ENCODE measurements at regions not wholly inside any gene's neighbourhood (a gene's known extent, or its start where the extent isn't known, plus 50 kb on each side); places are given as distances from the start of the nearest gene placed in this dataset.

DNA sequence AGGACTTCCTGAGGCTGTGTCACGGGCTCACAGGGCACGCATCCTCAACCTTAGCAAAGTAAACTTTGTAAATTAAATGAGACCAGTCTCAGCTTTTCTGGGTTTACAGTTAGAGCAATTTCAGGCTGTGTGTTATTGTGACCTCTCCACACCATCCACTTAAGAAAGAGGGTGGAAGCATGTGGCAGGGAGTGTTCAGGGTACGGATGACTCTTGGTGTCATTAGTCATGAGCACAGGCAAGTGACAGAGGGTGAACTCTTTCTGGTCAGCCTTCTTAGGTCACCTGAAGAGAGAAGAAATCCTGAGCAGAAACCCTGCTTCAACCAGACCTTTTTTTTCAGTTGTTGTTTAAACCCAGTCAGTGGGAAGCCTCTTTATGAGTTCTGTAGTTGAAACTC lies 207.9 kb downstream of the ICOS start:
- Histone ChIP-seq H3K14ac (ENCODE audit: insufficient read depth, low read length) (no peak overlapping the region), H2AK5ac (ENCODE audit: insufficient read length, low read length) (no peak overlapping the region), H3K23ac (ENCODE audit: insufficient read length, low read depth, low read length) (no peak overlapping the region), H3K56ac (ENCODE audit: insufficient read length, low read depth, low read length) (no peak overlapping the region), H4K91ac (ENCODE audit: insufficient read length, low read depth, low read length) (no peak overlapping the region), H4K5ac (ENCODE audit: insufficient read length, low read depth, low read length) (no peak overlapping the region), H3K9ac (ENCODE audit: extremely low read depth, insufficient read length, low read length) (no peak overlapping the region), H3K4me2 (ENCODE audit: insufficient read depth, insufficient read length, low read length) (no peak overlapping the region), H4K20me1 (ENCODE audit: control insufficient read depth, insufficient read depth, insufficient read length) (no peaks in the 10 kb centered on the region), H2AFZ (ENCODE audit: low read length) (no peak overlapping the region), H3K9me3 (ENCODE audit: control insufficient read depth, low read depth, low read length) (no peaks in the 10 kb centered on the region), H3K4ac (ENCODE audit: low read depth, low read length) (no peak overlapping the region), H2BK15ac (ENCODE audit: low read depth, low read length) (no peak overlapping the region), H3K27me3 (ENCODE audit: insufficient read depth, low read length) (no peaks in the 10 kb centered on the region), H3K79me2 (ENCODE audit: insufficient read depth, low read length) (no peaks in the 10 kb centered on the region), H3T11ph (ENCODE audit: low read length) (no peak overlapping the region), H4K8ac (replicated peaks; ENCODE audit: insufficient read length, low read depth, low read length) (no peak overlapping the region), H3K23me2 (ENCODE audit: insufficient read length, low read depth, low read length, poor library complexity, severe bottlenecking) (no peaks in the 10 kb centered on the region), H3K4me1 (ENCODE audit: insufficient read depth, low read length) (no peaks in the 10 kb centered on the region), H2BK5ac (ENCODE audit: insufficient read length, low read length) (no peak overlapping the region), H3K18ac (ENCODE audit: insufficient read length, low read depth, low read length) (no peak overlapping the region), H2BK120ac (ENCODE audit: low read depth, low read length, poor library complexity, severe bottlenecking) (no peak overlapping the region), H3K79me1 (ENCODE audit: insufficient read depth, low read depth, low read length, poor library complexity, severe bottlenecking) (no peaks in the 10 kb centered on the region), H3K27ac (ENCODE audit: insufficient read length, low read depth, low read length) (no peak overlapping the region), H2BK20ac (ENCODE audit: low read depth, low read length, poor library complexity, severe bottlenecking) (no peak overlapping the region), H2BK12ac (ENCODE audit: insufficient read length, low read depth, low read length) (no peak overlapping the region)
- H3K36me3 Mint-ChIP-seq (ENCODE audit: insufficient read depth in 1 of 3, low read depth in 3 of 3): no peaks in the 10 kb centered on the region
- H3K4me1 Mint-ChIP-seq: peaks cover 13 to 19% of the 10 kb centered on the region in 2 experiments
- no peaks in the 10 kb centered on the region for H3K27me3 Mint-ChIP-seq (ENCODE audit: low read depth)
- no CpG with 5 or more reads among the region's 3 CpGs for WGBS (ENCODE audit: extremely low coverage, insufficient read length, low lambda C conversion rate)
- TF ChIP-seq, protein P1, sequence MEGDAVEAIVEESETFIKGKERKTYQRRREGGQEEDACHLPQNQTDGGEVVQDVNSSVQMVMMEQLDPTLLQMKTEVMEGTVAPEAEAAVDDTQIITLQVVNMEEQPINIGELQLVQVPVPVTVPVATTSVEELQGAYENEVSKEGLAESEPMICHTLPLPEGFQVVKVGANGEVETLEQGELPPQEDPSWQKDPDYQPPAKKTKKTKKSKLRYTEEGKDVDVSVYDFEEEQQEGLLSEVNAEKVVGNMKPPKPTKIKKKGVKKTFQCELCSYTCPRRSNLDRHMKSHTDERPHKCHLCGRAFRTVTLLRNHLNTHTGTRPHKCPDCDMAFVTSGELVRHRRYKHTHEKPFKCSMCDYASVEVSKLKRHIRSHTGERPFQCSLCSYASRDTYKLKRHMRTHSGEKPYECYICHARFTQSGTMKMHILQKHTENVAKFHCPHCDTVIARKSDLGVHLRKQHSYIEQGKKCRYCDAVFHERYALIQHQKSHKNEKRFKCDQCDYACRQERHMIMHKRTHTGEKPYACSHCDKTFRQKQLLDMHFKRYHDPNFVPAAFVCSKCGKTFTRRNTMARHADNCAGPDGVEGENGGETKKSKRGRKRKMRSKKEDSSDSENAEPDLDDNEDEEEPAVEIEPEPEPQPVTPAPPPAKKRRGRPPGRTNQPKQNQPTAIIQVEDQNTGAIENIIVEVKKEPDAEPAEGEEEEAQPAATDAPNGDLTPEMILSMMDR (conservative IDR thresholded peaks at IDR 0.05): no peak
- H3K9me3 Mint-ChIP-seq: no peaks in the 10 kb centered on the region
- no peak for DNase-seq
- H3K27ac Mint-ChIP-seq: no peak overlapping the region
- H3K4me3 Mint-ChIP-seq: no peak overlapping the region

Data from H9 (cell line).